Stimulated activated CD4-positive, alpha-beta T cell treated with anti-CD3 and anti-CD28 coated beads, Interleukin-12 subunit alpha, Interleukin-12 subunit beta, amount 100 ng/mL, for 24 hours (primary cell): ENCODE measurements at regions not wholly inside any gene's neighbourhood (a gene's known extent, or its start where the extent isn't known, plus 50 kb on each side); places are given as distances from the start of the nearest gene placed in this dataset.

Experiments
- DNase-seq, 2 experiments: peaks; one replicate each; pipeline ENCODE4 v3.0.0-alpha.2; 2020; ENCODE audit warnings: low read depth in 2 of 2

- DNase-seq, result no peak
These were observed 254.2 kb upstream of the SLC24A2 start for GRCh38 chr9:20043035-20043434.

- no peak for DNase-seq
These were observed 253.4 kb upstream of the SLC24A2 start for GRCh38 chr9:20042128-20042711.

- DNase-seq, result no peak
These were observed 252.9 kb upstream of the SLC24A2 start for GRCh38 chr9:20041697-20042081.

DNA sequence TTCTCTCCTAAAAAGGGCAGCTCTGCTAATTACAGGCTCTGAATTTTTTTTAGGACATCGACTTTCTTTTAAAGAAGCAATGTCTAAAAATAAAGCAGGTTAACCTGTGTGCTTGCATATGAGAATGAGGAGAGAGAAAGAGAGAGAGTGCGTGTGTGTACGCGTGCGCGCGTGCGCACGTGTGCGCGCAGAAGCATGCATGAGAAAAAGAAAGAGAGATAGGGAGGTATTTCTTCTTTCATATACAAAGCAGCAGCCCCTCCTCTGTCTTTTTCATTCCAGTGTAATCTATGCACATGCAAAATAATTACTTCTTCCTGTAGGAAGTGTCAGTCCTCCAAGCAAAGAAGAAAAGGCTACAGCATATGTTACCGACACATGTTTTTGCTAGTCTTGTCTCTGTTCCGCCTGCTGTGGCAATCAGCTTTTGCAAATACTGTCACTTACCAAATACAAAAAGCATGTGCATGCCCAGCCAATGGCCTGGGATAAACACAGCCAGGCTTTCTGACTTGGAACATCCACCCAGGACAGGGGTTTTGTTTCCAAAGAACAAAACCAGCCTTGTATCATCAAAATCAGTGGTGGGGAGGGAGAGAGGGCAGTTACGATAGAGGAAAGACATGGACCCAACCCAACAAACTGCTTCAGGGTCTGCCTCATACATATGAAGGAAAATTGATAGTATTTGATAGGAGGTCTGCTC lies 252.3 kb upstream of the SLC24A2 start:
- DNase-seq, result no peak

DNA sequence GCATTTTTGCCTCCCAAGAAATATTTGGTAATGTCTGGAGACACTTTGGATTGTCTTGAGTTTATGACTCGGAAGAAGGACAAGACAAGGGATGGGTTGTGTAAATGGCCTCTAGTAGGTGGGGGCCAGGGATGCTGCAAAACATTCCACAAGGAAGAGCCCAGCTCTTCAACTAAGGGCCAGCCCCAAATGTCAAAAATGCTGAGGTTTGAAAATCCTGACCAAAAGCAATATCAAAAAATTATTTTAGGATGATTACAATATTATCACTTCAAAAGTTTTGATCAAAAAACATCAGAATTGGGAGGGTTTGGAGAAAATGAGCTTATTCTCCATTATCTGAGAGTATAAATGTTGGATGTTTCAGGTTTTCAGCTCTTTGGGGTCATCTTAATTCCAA lies 248.9 kb upstream of the SLC24A2 start:
- DNase-seq, result no peak

DNA sequence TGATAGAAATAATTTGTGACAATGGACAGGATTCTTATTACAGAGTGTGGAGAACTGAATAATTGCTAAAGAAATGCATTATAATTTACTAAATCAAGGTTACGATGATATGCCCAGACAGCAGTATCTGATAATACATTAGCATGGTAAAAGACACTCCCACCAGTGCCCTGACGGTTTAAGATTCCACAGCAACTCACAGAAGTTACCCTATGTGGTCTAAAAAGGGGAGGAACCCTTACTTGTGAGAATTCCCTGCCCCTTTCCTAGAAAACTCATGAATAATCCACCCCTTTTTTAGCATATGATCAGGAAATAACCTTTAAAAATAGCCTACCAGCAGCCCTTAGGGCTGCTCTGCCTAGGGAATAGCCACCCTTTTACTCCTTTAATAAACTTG lies 244.7 kb upstream of the SLC24A2 start:
- DNase-seq, result no peak

DNA sequence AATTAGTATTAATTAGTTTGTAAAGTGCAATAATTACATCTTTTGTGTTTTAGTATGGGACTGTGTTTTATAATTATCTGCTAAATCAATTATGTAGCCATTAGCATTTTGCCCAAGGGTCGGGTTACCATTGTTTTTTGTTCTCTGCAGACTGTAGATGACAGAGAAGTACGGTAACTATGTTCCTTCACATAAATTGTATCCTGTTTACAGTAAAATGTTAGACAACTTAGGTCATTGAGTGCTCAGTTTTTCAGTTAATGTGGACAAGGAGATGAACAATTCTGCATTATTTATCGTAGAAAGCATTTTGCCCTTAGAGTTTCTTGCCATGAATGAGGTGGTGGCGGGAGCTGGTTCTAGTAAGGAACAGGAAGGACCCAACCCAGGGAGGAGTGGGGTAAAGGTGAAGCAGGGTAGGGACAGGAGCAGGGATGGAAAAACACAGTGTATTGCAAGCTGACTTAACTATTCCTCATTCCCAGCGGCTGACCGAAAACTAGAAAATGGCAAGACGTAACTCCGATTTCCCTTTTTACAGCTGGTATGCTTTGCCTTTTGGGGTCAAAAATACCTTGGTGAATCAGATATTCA lies 243.7 kb upstream of the SLC24A2 start:
- DNase-seq, result no peak

- no peak for DNase-seq
These were observed 243.0 kb upstream of the SLC24A2 start for GRCh38 chr9:20031836-20032235.

DNA sequence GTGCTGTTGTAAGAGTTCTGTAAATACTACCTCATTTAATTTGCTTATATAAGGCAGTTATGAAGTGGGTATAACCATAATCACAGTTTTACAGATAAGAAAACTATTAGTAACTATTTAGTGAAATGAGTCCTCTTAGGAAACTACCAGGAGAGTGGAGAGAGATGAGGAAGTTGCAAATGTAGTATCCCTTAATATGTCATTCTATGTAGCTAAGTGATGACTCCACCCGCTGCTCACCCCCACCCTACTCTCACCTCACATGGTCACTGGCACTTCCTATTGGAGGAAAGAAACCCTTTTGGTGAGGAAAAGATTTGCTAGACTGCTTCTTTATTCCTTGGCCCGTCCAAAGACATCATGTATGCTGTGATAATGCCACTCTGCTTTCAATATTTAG lies 241.8 kb upstream of the SLC24A2 start:
- DNase-seq, result no peak

DNA sequence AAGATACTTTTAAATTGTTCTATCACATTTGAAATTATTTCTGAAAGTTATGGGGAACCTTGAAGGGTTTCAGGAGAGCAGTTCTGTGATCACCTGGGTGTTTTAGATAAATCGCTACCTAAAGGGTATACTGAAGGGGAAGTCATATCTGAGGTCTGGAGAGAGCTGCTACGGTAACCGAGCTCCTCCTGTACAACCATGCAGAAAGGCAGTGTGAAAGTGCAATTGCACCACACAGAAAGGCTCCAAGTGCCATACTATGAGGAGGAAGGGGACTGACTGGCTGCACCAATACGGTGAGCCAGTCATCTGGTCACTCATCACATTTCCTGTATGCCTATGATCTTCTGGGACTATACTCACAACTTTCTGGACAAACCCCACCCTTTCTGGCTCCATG lies 241.4 kb upstream of the SLC24A2 start:
- DNase-seq, result no peak

- DNase-seq, result no peak
These were observed 240.0 kb upstream of the SLC24A2 start for GRCh38 chr9:20028849-20029231.

DNA sequence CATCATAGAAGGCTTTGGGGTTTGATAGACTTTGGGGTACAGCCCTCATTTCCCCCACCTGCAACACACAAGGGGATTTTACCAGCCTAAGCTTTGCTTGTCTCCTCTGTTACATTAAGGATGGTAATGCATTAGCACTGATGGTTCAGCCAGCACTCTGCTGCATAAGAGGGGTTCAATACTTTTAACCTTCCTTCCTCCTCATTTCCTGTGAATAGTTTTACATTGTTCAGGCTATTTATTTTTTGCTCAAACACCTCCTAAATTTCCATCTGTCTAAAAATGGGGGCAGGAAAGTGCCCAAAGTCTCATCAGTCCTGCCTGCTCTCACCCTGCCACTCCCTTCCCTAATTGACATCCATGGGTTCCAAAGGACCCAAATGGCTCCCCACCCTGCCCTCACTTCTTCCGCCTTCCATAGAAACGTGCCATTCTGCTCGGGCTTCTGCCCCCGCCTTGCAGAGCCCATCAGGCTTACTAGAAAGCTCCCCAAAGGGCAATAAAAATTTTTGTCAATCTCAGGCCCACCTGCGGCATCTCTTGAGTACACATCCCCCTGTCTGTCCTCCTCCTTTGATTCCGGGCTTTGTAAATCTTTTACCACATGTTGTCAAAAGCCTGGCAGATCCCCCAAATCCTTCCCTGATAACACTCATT lies 239.5 kb upstream of the SLC24A2 start:
- DNase-seq, result no peak

GRCh38 chr9:20023961-20024571 lies 235.2 kb upstream of the SLC24A2 start:
- DNase-seq, result no peak

GRCh38 chr9:20023210-20023905 lies 234.5 kb upstream of the SLC24A2 start:
- DNase-seq, result no peak

- DNase-seq, result no peak
These were observed 233.6 kb upstream of the SLC24A2 start for GRCh38 chr9:20022410-20022809.

DNA sequence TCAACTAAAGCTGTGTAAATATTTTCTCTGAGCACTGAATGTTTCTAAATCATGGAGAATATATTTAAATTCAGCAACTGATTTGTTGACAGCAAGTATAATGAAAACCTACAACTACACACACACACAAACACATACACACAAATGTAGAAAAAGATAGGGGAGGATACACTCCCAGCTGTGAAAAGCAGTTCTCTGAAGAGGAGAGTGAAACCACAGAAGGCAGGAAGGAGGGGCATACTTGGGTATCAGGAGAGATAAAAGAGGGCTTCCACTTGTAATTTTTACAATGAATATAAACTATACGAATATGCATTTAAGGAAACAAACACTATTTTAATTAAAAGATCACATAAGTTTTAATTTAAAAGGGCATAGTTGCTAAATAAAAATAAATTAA lies 227.8 kb upstream of the SLC24A2 start:
- no peak for DNase-seq

GRCh38 chr9:20015427-20015931 lies 226.6 kb upstream of the SLC24A2 start:
- no peak for DNase-seq

DNA sequence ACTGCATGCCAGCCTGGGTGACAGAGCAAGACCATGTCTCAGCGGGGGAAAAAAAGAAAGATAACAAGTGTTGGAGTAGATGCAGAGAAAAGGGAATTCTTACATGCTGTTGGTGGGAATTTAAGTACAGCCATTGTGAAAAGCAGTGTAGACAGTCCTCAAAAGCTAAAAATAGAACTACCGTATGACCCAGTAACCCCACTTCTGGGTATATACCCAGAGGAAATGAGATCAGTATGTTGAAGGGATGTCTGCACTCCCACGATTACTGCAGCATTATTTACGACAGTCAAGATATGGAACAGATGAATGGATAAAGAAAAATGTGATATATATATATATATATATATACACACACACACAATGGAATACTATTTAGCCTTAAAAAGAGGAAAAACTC lies 225.3 kb upstream of the SLC24A2 start:
- no peak for DNase-seq

GRCh38 chr9:20012232-20012631 lies 223.4 kb upstream of the SLC24A2 start:
- DNase-seq, result no peak

- DNase-seq, result no peak
These were observed 220.8 kb upstream of the SLC24A2 start for GRCh38 chr9:20009606-20010005.

DNA sequence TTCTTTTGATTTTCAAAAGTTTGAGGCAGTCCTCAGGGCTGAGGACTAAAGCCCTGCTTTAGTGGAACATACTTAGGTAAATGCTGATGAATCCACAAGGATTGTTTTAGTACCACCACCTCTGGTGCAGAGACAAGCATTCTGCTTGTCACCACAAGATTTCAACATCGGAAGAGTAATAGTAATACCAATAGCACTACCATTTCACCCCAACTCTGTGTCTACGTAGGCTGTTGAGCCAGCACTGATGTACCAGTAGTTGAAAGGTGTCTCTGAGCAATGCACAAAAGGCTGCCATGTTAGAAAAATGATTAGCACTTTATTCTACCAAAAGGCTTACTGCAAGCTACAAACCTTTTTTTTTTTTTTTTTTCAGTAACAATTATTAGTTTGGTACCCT lies 213.2 kb upstream of the SLC24A2 start:
- DNase-seq, result no peak

GRCh38 chr9:20001058-20001457 lies 212.2 kb upstream of the SLC24A2 start:
- no peak for DNase-seq
